ENCODE measurements at regions not wholly inside any gene's neighbourhood (a gene's known extent, or its start where the extent isn't known, plus 50 kb on each side); places are given as distances from the start of the nearest gene placed in this dataset.

GRCh38 chr16:23008041-23008440 is 141.2 kb downstream of the USP31 start:
- TF ChIP-seq CTCF (IDR thresholded peaks at IDR 0.05) = no peak
- no peak for TF ChIP-seq POLR2A (IDR thresholded peaks at IDR 0.05)
- TF ChIP-seq POLR2AphosphoS5 (IDR thresholded peaks at IDR 0.05) = no peak
